ENCODE measurements at regions not wholly inside any gene's neighbourhood (a gene's known extent, or its start where the extent isn't known, plus 50 kb on each side); places are given as distances from the start of the nearest gene placed in this dataset.
"Not testable (repeated sequence)": the region's sequence is repeated elsewhere in the genome, so short reads cannot be mapped to it uniquely, and the experiment has no call there.

DNA sequence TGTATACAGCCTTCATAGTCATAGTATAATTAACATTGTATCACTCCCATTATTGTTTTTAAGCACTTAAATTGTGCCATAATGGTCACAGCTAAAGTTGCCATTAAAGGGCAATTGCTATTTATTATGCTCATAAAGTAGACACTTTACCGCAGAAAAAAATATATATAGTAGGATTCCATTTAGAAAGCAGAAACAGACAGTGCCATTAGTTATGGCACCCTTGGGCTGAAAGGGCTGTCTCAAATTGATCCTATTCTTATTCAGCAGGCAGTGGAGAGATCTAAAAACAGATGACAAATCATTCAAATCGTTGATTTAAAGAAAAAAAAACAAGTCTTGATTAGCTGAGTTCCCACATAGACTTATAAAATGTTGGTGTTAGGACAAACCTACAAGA lies 514.2 kb upstream of the ROBO2 start:
- TF ChIP-seq CTCF (IDR thresholded peaks at IDR 0.05; ENCODE audit: extremely low read depth, missing control alignments) = no peak

GRCh38 chr3:76527773-76528172 lies 512.1 kb upstream of the ROBO2 start:
- DNase-seq (ENCODE audit: low spot score) = no peak
- TF ChIP-seq CTCF (IDR thresholded peaks at IDR 0.05; ENCODE audit: extremely low read depth, missing control alignments) = no peak

More for the DNA sequence above, 514.2 kb upstream of the ROBO2 start:
- DNase-seq (ENCODE audit: low spot score) = no peak

GRCh38 chr3:76532158-76532822 lies 507.6 kb upstream of the ROBO2 start:
- no peak for TF ChIP-seq CTCF (IDR thresholded peaks at IDR 0.05; ENCODE audit: extremely low read depth, missing control alignments)
- DNase-seq (ENCODE audit: low spot score) = no peak

- not testable (repeated sequence) for DNase-seq (ENCODE audit: low spot score)
Measured at GRCh38 chr3:76533710-76534109, 506.2 kb upstream of the ROBO2 start.

DNA sequence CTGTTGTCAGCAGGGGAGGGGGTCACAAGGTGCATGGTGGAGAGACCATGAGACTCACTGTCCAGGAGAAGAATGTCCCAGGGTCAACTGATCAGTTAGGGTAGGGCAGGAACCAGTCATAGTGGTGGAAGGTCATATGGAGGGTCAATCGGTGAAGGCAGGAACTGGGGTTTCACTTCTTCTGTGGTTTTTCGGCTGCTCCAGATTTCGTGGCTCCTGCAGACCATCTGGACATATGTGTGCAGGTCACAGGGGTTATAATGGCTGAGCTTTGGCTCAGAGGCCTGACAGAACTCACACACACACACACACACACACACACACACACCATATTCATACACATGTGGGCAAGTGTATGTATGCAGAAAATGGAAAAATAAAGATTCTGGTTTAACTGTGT lies 502.0 kb upstream of the ROBO2 start:
- DNase-seq (ENCODE audit: low spot score) = peak; percentile 3

DNA sequence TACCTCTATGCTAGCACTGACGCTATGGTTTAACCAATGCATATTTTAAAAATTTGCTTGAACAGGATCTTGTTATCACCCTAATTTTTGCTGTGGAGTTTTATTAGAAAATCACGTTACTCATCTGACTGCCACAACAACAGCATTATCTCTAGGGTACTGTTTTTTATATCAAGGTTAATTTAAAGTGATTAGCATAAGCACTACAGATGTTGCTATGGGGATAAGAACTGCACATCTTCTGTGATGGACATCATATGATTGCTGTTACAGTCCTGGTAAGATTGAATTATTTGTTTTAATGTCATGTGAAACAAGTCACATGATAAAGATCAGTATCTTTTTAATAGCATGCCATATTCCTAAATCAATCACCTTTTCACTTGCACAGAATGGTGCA lies 492.2 kb upstream of the ROBO2 start:
- DNase-seq (ENCODE audit: low spot score) = no peak
- no peak for TF ChIP-seq CTCF (IDR thresholded peaks at IDR 0.05; ENCODE audit: extremely low read depth, missing control alignments)

- no peak for TF ChIP-seq CTCF (IDR thresholded peaks at IDR 0.05; ENCODE audit: extremely low read depth, missing control alignments)
Measured at GRCh38 chr3:76550522-76551201, 489.2 kb upstream of the ROBO2 start.

DNA sequence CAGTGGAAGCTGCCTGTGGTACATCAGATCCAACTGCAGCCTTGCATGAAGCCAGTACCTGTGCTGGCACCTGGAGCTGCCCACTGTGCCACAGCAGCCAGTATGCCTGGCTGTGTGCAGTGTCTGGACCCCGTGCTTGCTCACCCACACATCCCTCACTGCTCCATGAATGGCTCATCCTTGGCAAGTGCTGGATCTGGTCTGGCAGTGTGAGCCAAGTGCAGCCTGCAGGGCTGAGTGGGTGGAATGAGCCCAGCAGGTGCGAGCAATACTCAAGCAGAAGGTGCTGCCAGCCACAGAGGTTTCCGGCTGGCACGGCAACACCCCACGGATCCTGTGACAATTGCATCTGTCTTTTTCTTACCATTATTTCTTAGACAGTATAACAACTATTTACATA lies 488.2 kb upstream of the ROBO2 start:
- no peak for TF ChIP-seq CTCF (IDR thresholded peaks at IDR 0.05; ENCODE audit: extremely low read depth, missing control alignments)
- no peak for DNase-seq (ENCODE audit: low spot score)

More at GRCh38 chr3:76550522-76551201, 489.2 kb upstream of the ROBO2 start:
- no peak for DNase-seq (ENCODE audit: low spot score)

All from GM20000 (cell line).